Spleen (tissue), 7 donors: ENCODE measurements at regions not wholly inside any gene's neighbourhood (a gene's known extent, or its start where the extent isn't known, plus 50 kb on each side); places are given as distances from the start of the nearest gene placed in this dataset.

Source experiments
- CTCF ChIP-seq, 11 experiments: fragments of 200-600 bp in 7 of 11; fragments of 450-650 bp in 4 of 11; sonication (generic) in 4 of 11; IDR thresholded peaks in 8 of 11; conservative IDR thresholded peaks in 3 of 11; 1 replicate in 7 of 11; 2 replicates in 4 of 11; pipeline versions ENCODE4 v1.4.0 to v1.8.0; 2016 to 2021; ENCODE audit warnings: antibody characterized with exemption in 11 of 11, inconsistent platforms in 4 of 11, mild to moderate bottlenecking in 1 of 11
- POLR2A ChIP-seq, 3 donors: fragments of 450-650 bp; IDR thresholded peaks; one replicate each; pipeline ENCODE4 v1.5.1; 2017; ENCODE audit warnings: antibody characterized with exemption in 3 of 3, mild to moderate bottlenecking in 1 of 3
- donor health status: DM: no; HTN: no; CAD: no; lungs with moderate emphysema.
- donor health status: DM: no; HTN: no; CAD: no.
- donor health status: DM: no; HTN: no; CAD: no.

- TF ChIP-seq CTCF (IDR thresholded peaks at IDR 0.05 in 8 of 11, conservative IDR thresholded peaks at IDR 0.05 in 3 of 11) (no peak), POLR2A (IDR thresholded peaks at IDR 0.05) (no peak)
Measured at GRCh38 chr4:149168645-149169044, 647.0 kb downstream of the IQCM start.
